ENCODE measurements at regions not wholly inside any gene's neighbourhood (a gene's known extent, or its start where the extent isn't known, plus 50 kb on each side); places are given as distances from the start of the nearest gene placed in this dataset.
A peak's percentile ranks its signal among the peaks of the same experiment; 100 is the strongest.

- H3K4ac ChIP-seq (ENCODE audit: low read depth, low read length) = no peak overlapping the region
- no peak overlapping the region for H3K4me2 ChIP-seq (ENCODE audit: insufficient read depth, insufficient read length, low read length)
- H4K5ac ChIP-seq (ENCODE audit: insufficient read length, low read depth, low read length) = no peak overlapping the region
- Mint-ChIP-seq H3K4me1 (peaks cover 28 to 37% of the 10 kb centered on the region in 2 experiments), H3K27ac (peak overlapping the region; percentile 86 to 95 (median 87)), H3K9me3 (no peaks in the 10 kb centered on the region), H3K36me3 (ENCODE audit: insufficient read depth in 1 of 3, low read depth in 3 of 3) (no peaks in the 10 kb centered on the region; a peak in 1 of 7 replicates), H3K27me3 (ENCODE audit: low read depth) (no peaks in the 10 kb centered on the region), H3K4me3 (no peak overlapping the region; a peak in 1 of 5 replicates)
- H2AFZ ChIP-seq (ENCODE audit: low read length) = no peak overlapping the region
- no peak overlapping the region for H2BK5ac ChIP-seq (ENCODE audit: insufficient read length, low read length)
- no peaks in the 10 kb centered on the region for H3K79me2 ChIP-seq (ENCODE audit: insufficient read depth, low read length)
- H3K27me3 ChIP-seq (ENCODE audit: insufficient read depth, low read length) = no peaks in the 10 kb centered on the region
- no peak overlapping the region for H3K56ac ChIP-seq (ENCODE audit: insufficient read length, low read depth, low read length)
- H2AK5ac ChIP-seq (ENCODE audit: insufficient read length, low read length) = no peak overlapping the region
- peak overlapping the region; percentile 76 for H3K14ac ChIP-seq (ENCODE audit: insufficient read depth, low read length)
- DNase-seq = peak; percentile 33
- no peak overlapping the region for H3K18ac ChIP-seq (ENCODE audit: insufficient read length, low read depth, low read length)
- H4K8ac ChIP-seq (replicated peaks; ENCODE audit: insufficient read length, low read depth, low read length) = no peak overlapping the region
- no peak overlapping the region for H2BK120ac ChIP-seq (ENCODE audit: low read depth, low read length, poor library complexity, severe bottlenecking)
- H3K9me3 ChIP-seq (ENCODE audit: control insufficient read depth, low read depth, low read length) = no peaks in the 10 kb centered on the region
- H3K79me1 ChIP-seq (ENCODE audit: insufficient read depth, low read depth, low read length, poor library complexity, severe bottlenecking) = no peaks in the 10 kb centered on the region
- no peak overlapping the region for H2BK20ac ChIP-seq (ENCODE audit: low read depth, low read length, poor library complexity, severe bottlenecking)
- H3K4me1 ChIP-seq (ENCODE audit: insufficient read depth, low read length) = peaks cover 12% of the 10 kb centered on the region; the same call in 1 of the 2 replicates
- no peak overlapping the region for H3K9ac ChIP-seq (ENCODE audit: extremely low read depth, insufficient read length, low read length)
- H4K91ac ChIP-seq (ENCODE audit: insufficient read length, low read depth, low read length) = no peak overlapping the region
- H2BK15ac ChIP-seq (ENCODE audit: low read depth, low read length) = no peak overlapping the region
- H2BK12ac ChIP-seq (ENCODE audit: insufficient read length, low read depth, low read length) = no peak overlapping the region
- H3T11ph ChIP-seq (ENCODE audit: low read length) = no peak overlapping the region
- peak overlapping the region; percentile 61 for H3K27ac ChIP-seq (ENCODE audit: insufficient read length, low read depth, low read length)
- H3K23ac ChIP-seq (ENCODE audit: insufficient read length, low read depth, low read length) = no peak overlapping the region
- WGBS (ENCODE audit: extremely low coverage, insufficient read length, low lambda C conversion rate) = no CpG with 5 or more reads among the region's 1 CpG
- H3K23me2 ChIP-seq (ENCODE audit: insufficient read length, low read depth, low read length, poor library complexity, severe bottlenecking) = no peaks in the 10 kb centered on the region
- no peaks in the 10 kb centered on the region for H4K20me1 ChIP-seq (ENCODE audit: control insufficient read depth, insufficient read depth, insufficient read length)
- TF ChIP-seq, protein P1, sequence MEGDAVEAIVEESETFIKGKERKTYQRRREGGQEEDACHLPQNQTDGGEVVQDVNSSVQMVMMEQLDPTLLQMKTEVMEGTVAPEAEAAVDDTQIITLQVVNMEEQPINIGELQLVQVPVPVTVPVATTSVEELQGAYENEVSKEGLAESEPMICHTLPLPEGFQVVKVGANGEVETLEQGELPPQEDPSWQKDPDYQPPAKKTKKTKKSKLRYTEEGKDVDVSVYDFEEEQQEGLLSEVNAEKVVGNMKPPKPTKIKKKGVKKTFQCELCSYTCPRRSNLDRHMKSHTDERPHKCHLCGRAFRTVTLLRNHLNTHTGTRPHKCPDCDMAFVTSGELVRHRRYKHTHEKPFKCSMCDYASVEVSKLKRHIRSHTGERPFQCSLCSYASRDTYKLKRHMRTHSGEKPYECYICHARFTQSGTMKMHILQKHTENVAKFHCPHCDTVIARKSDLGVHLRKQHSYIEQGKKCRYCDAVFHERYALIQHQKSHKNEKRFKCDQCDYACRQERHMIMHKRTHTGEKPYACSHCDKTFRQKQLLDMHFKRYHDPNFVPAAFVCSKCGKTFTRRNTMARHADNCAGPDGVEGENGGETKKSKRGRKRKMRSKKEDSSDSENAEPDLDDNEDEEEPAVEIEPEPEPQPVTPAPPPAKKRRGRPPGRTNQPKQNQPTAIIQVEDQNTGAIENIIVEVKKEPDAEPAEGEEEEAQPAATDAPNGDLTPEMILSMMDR (conservative IDR thresholded peaks at IDR 0.05) = no peak
Measured at GRCh38 chr2:204313256-204313655, 232.0 kb upstream of the PARD3B start.

All from H9 (cell line).